ENCODE measurements at regions not wholly inside any gene's neighbourhood (a gene's known extent, or its start where the extent isn't known, plus 50 kb on each side); places are given as distances from the start of the nearest gene placed in this dataset.

DNA sequence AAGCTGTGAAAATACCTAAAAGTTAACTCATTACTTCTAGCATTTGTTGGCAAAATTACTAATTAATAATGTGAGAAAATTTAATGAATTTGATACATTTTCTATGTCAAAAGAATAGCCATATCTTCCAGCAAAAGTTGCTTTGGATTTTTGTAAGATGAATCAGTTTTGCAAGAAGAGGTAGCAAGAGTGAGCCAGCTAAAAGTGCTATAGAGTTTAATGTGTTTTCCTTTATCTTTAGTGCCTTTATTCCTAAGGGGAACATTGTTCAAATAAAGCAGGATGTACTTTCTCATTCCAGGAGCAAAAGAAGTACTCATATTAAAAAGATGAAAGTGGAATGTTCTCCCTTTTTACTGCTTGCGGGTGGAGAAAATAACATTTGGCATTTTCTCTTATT is 622.2 kb downstream of the ANXA1 start:
- DNase-seq (ENCODE audit: extremely low spot score), result no peak
- Histone ChIP-seq H3K4me3 (ENCODE audit: low read depth, low read length) (no peak overlapping the region), H3K4me1 (ENCODE audit: insufficient read depth) (no peaks in the 10 kb centered on the region), H3K27ac (ENCODE audit: low read depth) (no peak overlapping the region), H3K36me3 (ENCODE audit: insufficient read depth) (no peaks in the 10 kb centered on the region)
- 43% methylated on average over 1 of the region's 1 CpG for WGBS

GRCh38 chr9:73775757-73776156 is 624.1 kb downstream of the ANXA1 start:
- Histone ChIP-seq H3K4me3 (ENCODE audit: low read depth, low read length) (no peak overlapping the region), H3K4me1 (ENCODE audit: insufficient read depth) (no peaks in the 10 kb centered on the region), H3K36me3 (ENCODE audit: insufficient read depth) (no peaks in the 10 kb centered on the region), H3K27ac (ENCODE audit: low read depth) (no peak overlapping the region)
- 47% methylated on average over 2 of the region's 2 CpGs for WGBS
- DNase-seq (ENCODE audit: extremely low spot score), result no peak

- Histone ChIP-seq H3K36me3 (ENCODE audit: insufficient read depth) (no peaks in the 10 kb centered on the region), H3K4me3 (ENCODE audit: low read depth, low read length) (no peak overlapping the region), H3K27ac (ENCODE audit: low read depth) (no peak overlapping the region), H3K4me1 (ENCODE audit: insufficient read depth) (no peaks in the 10 kb centered on the region)
- no peak for DNase-seq (ENCODE audit: extremely low spot score)
Measured at GRCh38 chr9:73780916-73781315, 629.3 kb downstream of the ANXA1 start.

- DNase-seq (ENCODE audit: extremely low spot score), result no peak
- H3K36me3 ChIP-seq (ENCODE audit: insufficient read depth), result no peaks in the 10 kb centered on the region
- no peak overlapping the region for H3K4me3 ChIP-seq (ENCODE audit: low read depth, low read length)
- no peaks in the 10 kb centered on the region for H3K4me1 ChIP-seq (ENCODE audit: insufficient read depth)
- H3K27ac ChIP-seq (ENCODE audit: low read depth), result no peak overlapping the region
- 60% methylated on average over 3 of the region's 3 CpGs for WGBS
Measured at GRCh38 chr9:73782166-73782565, 630.5 kb downstream of the ANXA1 start.

GRCh38 chr9:73799446-73799845 is 647.8 kb downstream of the ANXA1 start:
- H3K4me1 ChIP-seq (ENCODE audit: insufficient read depth), result no peaks in the 10 kb centered on the region
- H3K27ac ChIP-seq (ENCODE audit: low read depth), result no peak overlapping the region
- no peak for DNase-seq (ENCODE audit: extremely low spot score)
- H3K4me3 ChIP-seq (ENCODE audit: low read depth, low read length), result no peak overlapping the region
- no peaks in the 10 kb centered on the region for H3K36me3 ChIP-seq (ENCODE audit: insufficient read depth)

GRCh38 chr9:73805111-73805510 is 653.4 kb downstream of the ANXA1 start:
- DNase-seq (ENCODE audit: extremely low spot score), result no peak
- Histone ChIP-seq H3K36me3 (ENCODE audit: insufficient read depth) (no peaks in the 10 kb centered on the region), H3K27ac (ENCODE audit: low read depth) (no peak overlapping the region), H3K4me3 (ENCODE audit: low read depth, low read length) (no peak overlapping the region), H3K4me1 (ENCODE audit: insufficient read depth) (no peaks in the 10 kb centered on the region)
- 51% methylated on average over 2 of the region's 2 CpGs for WGBS

DNA sequence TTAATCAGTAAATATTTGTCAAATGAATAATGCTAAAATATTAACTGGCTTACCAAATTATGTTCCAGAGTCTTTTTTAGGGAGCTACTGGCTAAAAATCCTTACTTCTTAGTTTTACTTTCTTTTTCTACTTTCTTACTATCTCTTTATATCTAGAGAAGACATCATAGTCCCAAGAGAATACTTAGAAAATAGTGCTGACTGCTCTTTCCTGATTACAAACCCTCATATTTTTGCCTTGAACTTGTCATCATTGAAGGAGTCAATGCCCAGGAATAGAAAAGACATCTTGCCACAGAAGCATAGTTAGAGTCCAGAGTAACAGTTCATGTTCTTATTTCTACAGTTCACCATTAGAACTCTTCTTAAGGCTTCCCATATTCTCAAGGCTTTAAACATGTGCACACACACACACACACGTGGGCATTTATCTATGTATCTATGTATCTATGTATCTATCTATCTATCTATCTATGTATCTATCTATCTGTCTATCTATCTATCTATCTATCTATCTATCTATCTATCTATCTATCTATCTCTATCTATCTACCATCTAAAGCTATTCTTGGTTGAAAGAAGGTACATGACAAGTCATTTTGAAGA is 654.3 kb downstream of the ANXA1 start:
- DNase-seq (ENCODE audit: extremely low spot score), result no peak
- Histone ChIP-seq H3K36me3 (ENCODE audit: insufficient read depth) (no peaks in the 10 kb centered on the region), H3K4me3 (ENCODE audit: low read depth, low read length) (no peak overlapping the region), H3K27ac (ENCODE audit: low read depth) (no peak overlapping the region), H3K4me1 (ENCODE audit: insufficient read depth) (no peaks in the 10 kb centered on the region)
- WGBS, result 72% methylated on average over 1 of the region's 1 CpG

DNA sequence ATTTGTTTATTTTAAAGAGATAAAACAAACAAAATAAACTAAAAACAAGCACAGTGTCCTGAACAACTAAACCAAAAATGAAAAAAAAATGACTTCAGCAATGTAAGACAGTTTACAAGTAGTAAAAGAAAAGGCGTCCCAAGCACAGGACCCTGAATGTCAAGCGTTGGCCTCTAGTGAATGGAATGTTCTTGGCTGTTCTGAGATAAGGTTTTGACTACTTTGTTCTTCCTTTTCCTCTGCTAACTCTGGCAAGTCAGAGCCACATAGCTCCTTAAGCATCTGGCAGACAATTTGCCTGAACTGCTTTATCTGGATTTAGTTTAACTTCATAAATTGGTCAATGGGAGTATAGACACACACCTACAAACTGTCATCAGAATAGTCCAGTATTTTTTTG is 655.2 kb downstream of the ANXA1 start:
- Histone ChIP-seq H3K4me1 (ENCODE audit: insufficient read depth) (no peaks in the 10 kb centered on the region), H3K27ac (ENCODE audit: low read depth) (no peak overlapping the region), H3K36me3 (ENCODE audit: insufficient read depth) (no peaks in the 10 kb centered on the region), H3K4me3 (ENCODE audit: low read depth, low read length) (no peak overlapping the region)
- WGBS, result 22% methylated on average over 2 of the region's 2 CpGs
- no peak for DNase-seq (ENCODE audit: extremely low spot score)

DNA sequence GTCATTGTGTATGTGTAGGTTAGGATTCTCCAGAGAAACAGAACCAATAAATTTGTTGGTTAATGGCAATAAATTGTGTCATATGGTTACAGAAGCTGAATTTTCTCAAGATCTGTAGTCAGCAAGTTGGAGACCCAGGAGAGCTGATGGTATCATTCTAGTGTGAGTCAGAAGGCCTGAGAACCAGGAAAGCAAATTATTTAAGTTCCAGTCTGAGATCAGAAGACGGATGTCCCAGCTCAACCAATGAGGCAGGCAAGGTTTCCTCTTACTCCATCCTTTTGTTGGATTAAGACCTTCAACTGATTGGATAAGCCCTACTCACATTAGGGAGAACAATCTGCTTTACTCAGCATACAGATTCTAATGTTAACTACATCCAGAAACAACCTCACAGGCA is 656.3 kb downstream of the ANXA1 start:
- H3K4me1 ChIP-seq (ENCODE audit: insufficient read depth), result no peaks in the 10 kb centered on the region
- no peak overlapping the region for H3K27ac ChIP-seq (ENCODE audit: low read depth)
- H3K4me3 ChIP-seq (ENCODE audit: low read depth, low read length), result no peak overlapping the region
- no peak for DNase-seq (ENCODE audit: extremely low spot score)
- WGBS, result 63% methylated on average over 1 of the region's 1 CpG
- no peaks in the 10 kb centered on the region for H3K36me3 ChIP-seq (ENCODE audit: insufficient read depth)

GRCh38 chr9:73810585-73811215 is 659.0 kb downstream of the ANXA1 start:
- no peaks in the 10 kb centered on the region for H3K36me3 ChIP-seq (ENCODE audit: insufficient read depth)
- 59% methylated on average over 3 of the region's 3 CpGs for WGBS
- H3K4me3 ChIP-seq (ENCODE audit: low read depth, low read length), result no peak overlapping the region
- H3K4me1 ChIP-seq (ENCODE audit: insufficient read depth), result no peaks in the 10 kb centered on the region
- no peak overlapping the region for H3K27ac ChIP-seq (ENCODE audit: low read depth)
- DNase-seq (ENCODE audit: extremely low spot score), result no peak

DNA sequence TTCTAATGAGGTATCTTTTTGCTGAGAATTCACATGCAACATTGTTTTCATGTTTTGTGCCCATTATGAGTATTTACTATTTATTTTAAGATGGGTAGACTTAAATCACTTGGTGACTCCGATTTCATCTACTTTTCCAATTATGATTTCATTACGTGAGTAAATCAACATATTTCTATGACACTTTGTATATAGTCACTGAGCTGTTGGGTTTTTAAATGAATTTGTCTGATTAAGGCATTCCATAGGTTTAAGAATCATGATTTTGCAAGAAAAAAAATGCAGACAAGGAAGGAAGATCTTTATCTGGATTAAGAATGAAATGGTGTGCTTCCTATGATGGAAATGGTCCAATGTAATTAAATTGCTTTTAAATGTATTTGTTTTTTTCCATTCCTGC is 661.9 kb downstream of the ANXA1 start:
- DNase-seq (ENCODE audit: extremely low spot score), result no peak
- H3K36me3 ChIP-seq (ENCODE audit: insufficient read depth), result no peaks in the 10 kb centered on the region
- WGBS, result 76% methylated on average over 2 of the region's 2 CpGs
- no peak overlapping the region for H3K27ac ChIP-seq (ENCODE audit: low read depth)
- no peak overlapping the region for H3K4me3 ChIP-seq (ENCODE audit: low read depth, low read length)
- no peaks in the 10 kb centered on the region for H3K4me1 ChIP-seq (ENCODE audit: insufficient read depth)

DNA sequence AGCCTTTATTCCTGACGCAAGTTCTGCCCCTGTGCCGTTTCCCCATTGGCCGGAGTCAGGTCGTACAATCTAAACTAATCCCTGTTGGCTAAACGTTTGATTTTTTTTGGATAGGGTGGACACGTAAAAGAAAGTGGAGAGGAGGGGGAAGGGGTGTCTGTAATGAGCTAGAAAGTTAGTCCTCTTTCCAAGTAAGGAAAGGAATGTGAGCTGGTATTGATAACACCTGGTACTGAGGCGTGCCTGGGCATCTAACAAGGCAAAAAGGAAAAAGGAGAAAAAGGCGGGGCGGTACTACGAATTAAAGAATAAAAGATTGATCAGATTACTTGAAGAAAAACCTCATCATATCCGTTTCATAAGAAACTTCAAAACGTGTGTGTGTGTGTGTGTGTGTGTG is 665.2 kb downstream of the ANXA1 start:
- Histone ChIP-seq H3K27ac (ENCODE audit: low read depth) (no peak overlapping the region), H3K36me3 (ENCODE audit: insufficient read depth) (no peaks in the 10 kb centered on the region), H3K4me3 (ENCODE audit: low read depth, low read length) (no peak overlapping the region), H3K4me1 (ENCODE audit: insufficient read depth) (no peaks in the 10 kb centered on the region)
- WGBS, result 58% methylated on average over 12 of the region's 12 CpGs
- DNase-seq (ENCODE audit: extremely low spot score), result no peak

DNA sequence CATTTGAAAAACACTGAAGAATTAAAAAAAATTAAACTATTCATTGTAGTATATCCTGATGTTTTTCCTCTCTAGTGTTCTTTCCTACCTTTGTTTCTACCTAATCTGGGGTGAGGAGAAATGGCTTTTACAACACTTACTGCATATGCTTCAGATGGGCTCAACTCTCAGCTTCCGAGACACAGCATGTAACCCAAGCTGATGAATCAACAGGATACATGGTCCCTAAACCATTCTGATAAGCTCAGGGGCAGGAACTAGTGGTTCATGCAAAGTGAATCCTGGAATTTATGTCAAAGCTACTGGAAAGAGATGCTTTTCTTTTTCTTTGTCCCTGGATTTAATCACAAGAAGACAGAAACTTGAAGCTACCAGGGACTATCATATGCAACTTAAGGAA is 672.5 kb upstream of the RORB start:
- Histone ChIP-seq H3K4me1 (ENCODE audit: insufficient read depth) (no peaks in the 10 kb centered on the region), H3K36me3 (ENCODE audit: insufficient read depth) (no peaks in the 10 kb centered on the region), H3K4me3 (ENCODE audit: low read depth, low read length) (no peak overlapping the region), H3K27ac (ENCODE audit: low read depth) (no peak overlapping the region)
- 55% methylated on average over 1 of the region's 1 CpG for WGBS
- no peak for DNase-seq (ENCODE audit: extremely low spot score)

GRCh38 chr9:73838871-73839270 is 658.3 kb upstream of the RORB start:
- Histone ChIP-seq H3K36me3 (ENCODE audit: insufficient read depth) (no peaks in the 10 kb centered on the region), H3K4me3 (ENCODE audit: low read depth, low read length) (no peak overlapping the region), H3K4me1 (ENCODE audit: insufficient read depth) (no peaks in the 10 kb centered on the region), H3K27ac (ENCODE audit: low read depth) (no peak overlapping the region)
- DNase-seq (ENCODE audit: extremely low spot score), result no peak

DNA sequence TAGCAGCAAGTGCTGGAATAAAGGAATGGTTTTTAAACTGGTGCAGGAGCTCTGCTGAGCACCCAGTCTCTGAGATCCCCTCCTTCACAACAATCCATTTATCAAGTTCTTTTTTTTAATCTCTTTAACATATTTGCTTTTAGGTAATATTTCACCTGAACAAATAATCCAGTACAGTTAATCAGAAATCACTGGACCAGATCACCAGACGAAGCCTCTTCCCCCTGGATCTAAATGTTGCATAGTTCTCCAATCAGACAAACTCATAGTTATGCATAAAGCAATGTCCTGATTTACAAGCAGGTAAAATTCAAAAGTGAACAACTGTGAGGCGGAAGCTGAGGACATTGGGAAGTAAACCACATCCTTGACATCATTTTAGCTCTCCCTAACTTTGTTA is 657.7 kb upstream of the RORB start:
- Histone ChIP-seq H3K4me1 (ENCODE audit: insufficient read depth) (no peaks in the 10 kb centered on the region), H3K36me3 (ENCODE audit: insufficient read depth) (no peaks in the 10 kb centered on the region), H3K27ac (ENCODE audit: low read depth) (no peak overlapping the region), H3K4me3 (ENCODE audit: low read depth, low read length) (no peak overlapping the region)
- DNase-seq (ENCODE audit: extremely low spot score), result no peak
- WGBS, result 73% methylated on average over 2 of the region's 2 CpGs

Data from urinary bladder (tissue), 3 donors.